ENCODE measurements at regions not wholly inside any gene's neighbourhood (a gene's known extent, or its start where the extent isn't known, plus 50 kb on each side); places are given as distances from the start of the nearest gene placed in this dataset.

DNA sequence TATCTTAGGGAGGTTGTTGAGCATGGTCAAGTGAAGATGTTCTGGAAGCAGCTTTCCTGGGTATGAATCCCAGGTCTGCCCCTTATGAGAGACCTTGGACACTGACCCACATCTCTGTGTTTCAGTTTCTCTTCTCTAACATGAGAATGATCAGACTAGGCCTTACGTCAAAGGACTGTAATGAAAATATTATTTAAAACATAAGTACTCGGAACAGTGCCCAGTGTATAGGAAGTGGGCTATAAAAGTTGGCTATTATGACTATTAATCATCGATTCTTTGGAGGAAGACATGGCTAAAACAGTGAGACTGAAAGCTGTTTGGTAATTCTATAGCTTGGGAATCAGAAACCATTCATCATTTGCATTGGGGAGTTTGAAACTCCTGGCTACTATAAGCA lies 65.3 kb upstream of the MYO10 start:
- H3K9ac ChIP-seq (ENCODE audit: low read length) = no peak overlapping the region
- no peaks in the 10 kb centered on the region for H3K9me3 ChIP-seq (ENCODE audit: low read length)
- no peaks in the 10 kb centered on the region for H4K20me1 ChIP-seq (ENCODE audit: insufficient read depth, low read length)
- no peaks in the 10 kb centered on the region for H3K27me3 ChIP-seq (ENCODE audit: insufficient read depth, low read length)
- no peak overlapping the region for H3K4me3 ChIP-seq (ENCODE audit: low read depth, low read length, poor library complexity, severe bottlenecking)
- H3K27ac ChIP-seq (ENCODE audit: low read depth, low read length, poor library complexity, severe bottlenecking) = no peak overlapping the region
- H3K9me2 ChIP-seq (ENCODE audit: low read depth, low read length) = no peaks in the 10 kb centered on the region
- no peaks in the 10 kb centered on the region for H3F3A ChIP-seq (ENCODE audit: insufficient read depth, low read length)
- H3K4me2 ChIP-seq (ENCODE audit: low read length) = no peak overlapping the region
- no peaks in the 10 kb centered on the region for H3K4me1 ChIP-seq (ENCODE audit: insufficient read depth, low read length, severe bottlenecking)
- H3K36me3 ChIP-seq (ENCODE audit: insufficient read depth, low read length) = no peaks in the 10 kb centered on the region
- no peak overlapping the region for H2AFZ ChIP-seq (ENCODE audit: low read length)
- H3K79me2 ChIP-seq (ENCODE audit: insufficient read depth, low read length) = no peaks in the 10 kb centered on the region
- no peak for TF ChIP-seq EZH2 (IDR thresholded peaks at IDR 0.05; ENCODE audit: borderline replicate concordance, low read length)
- TF ChIP-seq, protein P1, sequence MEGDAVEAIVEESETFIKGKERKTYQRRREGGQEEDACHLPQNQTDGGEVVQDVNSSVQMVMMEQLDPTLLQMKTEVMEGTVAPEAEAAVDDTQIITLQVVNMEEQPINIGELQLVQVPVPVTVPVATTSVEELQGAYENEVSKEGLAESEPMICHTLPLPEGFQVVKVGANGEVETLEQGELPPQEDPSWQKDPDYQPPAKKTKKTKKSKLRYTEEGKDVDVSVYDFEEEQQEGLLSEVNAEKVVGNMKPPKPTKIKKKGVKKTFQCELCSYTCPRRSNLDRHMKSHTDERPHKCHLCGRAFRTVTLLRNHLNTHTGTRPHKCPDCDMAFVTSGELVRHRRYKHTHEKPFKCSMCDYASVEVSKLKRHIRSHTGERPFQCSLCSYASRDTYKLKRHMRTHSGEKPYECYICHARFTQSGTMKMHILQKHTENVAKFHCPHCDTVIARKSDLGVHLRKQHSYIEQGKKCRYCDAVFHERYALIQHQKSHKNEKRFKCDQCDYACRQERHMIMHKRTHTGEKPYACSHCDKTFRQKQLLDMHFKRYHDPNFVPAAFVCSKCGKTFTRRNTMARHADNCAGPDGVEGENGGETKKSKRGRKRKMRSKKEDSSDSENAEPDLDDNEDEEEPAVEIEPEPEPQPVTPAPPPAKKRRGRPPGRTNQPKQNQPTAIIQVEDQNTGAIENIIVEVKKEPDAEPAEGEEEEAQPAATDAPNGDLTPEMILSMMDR (IDR thresholded peaks at IDR 0.05; ENCODE audit: low read length) = no peak

DNA sequence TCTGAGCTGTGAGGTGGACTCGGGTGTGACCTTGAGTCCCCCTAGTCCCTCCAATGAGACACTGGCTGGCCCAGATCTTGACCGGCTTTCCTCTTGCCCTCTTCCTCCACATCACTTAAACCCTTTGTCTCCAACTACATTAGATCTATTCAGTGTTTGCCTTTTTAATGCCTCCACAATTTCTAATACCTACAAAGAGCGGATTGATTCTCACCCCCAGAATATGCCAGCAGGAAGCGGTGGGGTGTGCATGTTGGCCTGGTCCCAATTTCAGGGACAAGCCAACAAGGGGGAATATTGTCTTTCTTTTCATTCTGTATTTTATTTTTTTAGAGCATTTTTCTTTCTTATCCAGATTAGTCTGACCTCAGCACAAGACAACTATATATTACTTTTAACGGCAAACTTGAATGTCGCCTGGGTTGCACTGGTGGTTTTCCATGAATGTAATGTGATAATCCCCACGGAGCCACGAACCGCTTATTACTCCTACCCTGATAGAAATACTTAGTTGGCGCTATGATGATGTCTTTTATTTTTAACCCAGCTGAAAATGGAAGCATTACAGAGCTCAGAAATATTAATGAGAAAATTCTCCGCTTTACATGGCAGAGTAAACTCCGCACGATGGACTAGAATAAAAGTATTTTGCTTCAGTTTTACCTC lies 68.5 kb upstream of the MYO10 start:
- H3K9me2 ChIP-seq (ENCODE audit: low read depth, low read length) = no peaks in the 10 kb centered on the region
- no peaks in the 10 kb centered on the region for H3K36me3 ChIP-seq (ENCODE audit: insufficient read depth, low read length)
- H3K9me3 ChIP-seq (ENCODE audit: low read length) = no peaks in the 10 kb centered on the region
- H3K4me2 ChIP-seq (ENCODE audit: low read length) = no peak overlapping the region
- no peaks in the 10 kb centered on the region for H3K79me2 ChIP-seq (ENCODE audit: insufficient read depth, low read length)
- H3K4me1 ChIP-seq (ENCODE audit: insufficient read depth, low read length, severe bottlenecking) = no peaks in the 10 kb centered on the region
- no peaks in the 10 kb centered on the region for H3K27me3 ChIP-seq (ENCODE audit: insufficient read depth, low read length)
- no peak overlapping the region for H3K4me3 ChIP-seq (ENCODE audit: low read depth, low read length, poor library complexity, severe bottlenecking)
- TF ChIP-seq, protein P1 (IDR thresholded peaks at IDR 0.05; ENCODE audit: low read length) = no peak
- TF ChIP-seq EZH2 (IDR thresholded peaks at IDR 0.05; ENCODE audit: borderline replicate concordance, low read length) = no peak
- H3F3A ChIP-seq (ENCODE audit: insufficient read depth, low read length) = no peaks in the 10 kb centered on the region
- no peak overlapping the region for H3K27ac ChIP-seq (ENCODE audit: low read depth, low read length, poor library complexity, severe bottlenecking)
- H2AFZ ChIP-seq (ENCODE audit: low read length) = no peak overlapping the region
- H3K9ac ChIP-seq (ENCODE audit: low read length) = no peak overlapping the region
- no peaks in the 10 kb centered on the region for H4K20me1 ChIP-seq (ENCODE audit: insufficient read depth, low read length)

DNA sequence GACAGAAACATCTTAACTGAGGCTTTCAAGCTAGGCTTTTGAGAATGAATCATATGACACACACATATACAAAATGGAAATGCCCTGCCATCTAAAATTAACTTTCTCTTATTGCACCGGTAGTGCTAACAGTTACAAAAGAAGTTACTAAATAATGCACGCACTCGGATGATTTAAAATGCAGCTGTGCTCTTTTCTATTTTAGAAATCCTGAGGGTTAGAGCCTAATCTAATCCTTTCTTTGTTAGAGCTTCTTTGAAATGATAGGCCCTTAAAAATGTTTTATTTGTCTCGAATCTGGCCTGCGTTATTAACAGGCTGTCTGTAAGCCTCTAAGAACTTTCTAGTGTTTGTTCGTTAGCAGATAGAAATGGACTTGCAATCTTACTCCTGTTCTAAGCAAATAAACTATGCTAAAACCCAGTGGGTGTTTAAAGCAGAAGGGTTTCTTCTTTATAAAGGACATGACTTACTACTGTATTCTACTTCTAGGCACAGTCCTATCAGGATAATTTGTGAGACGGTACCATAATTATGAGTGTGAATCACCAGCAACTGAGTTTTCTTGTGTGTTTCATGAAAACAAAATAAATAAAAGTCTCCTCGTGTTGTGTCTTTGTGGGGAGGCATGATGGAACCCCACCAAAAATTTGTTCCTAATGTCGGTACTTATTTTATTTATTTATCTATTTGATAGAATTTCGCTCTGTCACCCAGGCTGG lies 69.2 kb upstream of the MYO10 start:
- H2AFZ ChIP-seq (ENCODE audit: low read length) = no peak overlapping the region
- H3K9me3 ChIP-seq (ENCODE audit: low read length) = no peaks in the 10 kb centered on the region
- H3K9ac ChIP-seq (ENCODE audit: low read length) = no peak overlapping the region
- no peaks in the 10 kb centered on the region for H3K36me3 ChIP-seq (ENCODE audit: insufficient read depth, low read length)
- no peaks in the 10 kb centered on the region for H3F3A ChIP-seq (ENCODE audit: insufficient read depth, low read length)
- no peak overlapping the region for H3K4me2 ChIP-seq (ENCODE audit: low read length)
- H3K9me2 ChIP-seq (ENCODE audit: low read depth, low read length) = no peaks in the 10 kb centered on the region
- H3K4me1 ChIP-seq (ENCODE audit: insufficient read depth, low read length, severe bottlenecking) = no peaks in the 10 kb centered on the region
- H3K4me3 ChIP-seq (ENCODE audit: low read depth, low read length, poor library complexity, severe bottlenecking) = no peak overlapping the region
- H3K79me2 ChIP-seq (ENCODE audit: insufficient read depth, low read length) = no peaks in the 10 kb centered on the region
- no peak overlapping the region for H3K27ac ChIP-seq (ENCODE audit: low read depth, low read length, poor library complexity, severe bottlenecking)
- H3K27me3 ChIP-seq (ENCODE audit: insufficient read depth, low read length) = no peaks in the 10 kb centered on the region
- TF ChIP-seq, protein P1 (IDR thresholded peaks at IDR 0.05; ENCODE audit: low read length) = no peak
- no peak for TF ChIP-seq EZH2 (IDR thresholded peaks at IDR 0.05; ENCODE audit: borderline replicate concordance, low read length)
- H4K20me1 ChIP-seq (ENCODE audit: insufficient read depth, low read length) = no peaks in the 10 kb centered on the region
